T-cell (primary cell): ENCODE measurements at regions not wholly inside any gene's neighbourhood (a gene's known extent, or its start where the extent isn't known, plus 50 kb on each side); places are given as distances from the start of the nearest gene placed in this dataset.
"Not testable (repeated sequence)": the region's sequence is repeated elsewhere in the genome, so short reads cannot be mapped to it uniquely, and the experiment has no call there.

Experiments
- ATAC-seq, 4 experiments: fragments of 200-7000 bp in 3 of 4; fragments of 150-1000 bp in 1 of 4; cut with Tn5 transposase; replicated peaks in 1 of 4; 1 replicate in 3 of 4; 2 replicates in 1 of 4; pipeline ENCODE4 v1.10.0; 2021; ENCODE audit warnings: moderate library complexity in 3 of 4, mild to moderate bottlenecking in 2 of 4, moderate number of reproducible peaks in 1 of 4
- CTCF ChIA-PET, 2 donors: fragments of 300-600 bp; sonication (Branson Sonifier 250); formaldehyde crosslinking; loops; one replicate each; lab custom pipeline; 2022; ENCODE audit warnings: antibody characterized with exemption in 2 of 2; lab: Charles Lee
- POLR2A ChIA-PET, 2 donors: fragments of 300-600 bp; sonication (Branson Sonifier 250); formaldehyde crosslinking; loops; one replicate each; lab custom pipeline; 2022; ENCODE audit warnings: antibody characterized with exemption in 2 of 2; lab: Charles Lee
- DNase-seq, 35 experiments: peaks; one replicate each; pipeline versions ENCODE4 v3.0.0 to v3.0.0-alpha.2; 2013 to 2023
- H3K27ac ChIP-seq: one replicate; pipeline ENCODE4 v1.5.1; 2013; ENCODE audit warnings: low read length
- H3K27me3 ChIP-seq, 2 experiments: replicated peaks in 1 of 2; 1 replicate in 1 of 2; 2 replicates in 1 of 2; pipeline versions ENCODE4 v1.6.1 to v1.7.0; 2013; ENCODE audit warnings: low read length in 1 of 2, mixed read lengths in 1 of 2; ENCODE audit not compliant: control insufficient read depth in 2 of 2, insufficient read depth in 2 of 2; ENCODE audit errors: extremely low read depth in 1 of 2
- H3K36me3 ChIP-seq, 2 donors: 1 replicate in 1 of 2; 2 replicates in 1 of 2; pipeline versions ENCODE4 v1.6.1 to v1.7.0; 2013; ENCODE audit warnings: low read length in 1 of 2; ENCODE audit not compliant: control insufficient read depth in 2 of 2, insufficient read depth in 1 of 2; ENCODE audit errors: extremely low read depth in 1 of 2
- H3K4me1 ChIP-seq, 2 experiments: 1 replicate in 1 of 2; 2 replicates in 1 of 2; pipeline versions ENCODE4 v1.6.1 to v1.7.0; 2013; ENCODE audit warnings: low read length in 2 of 2, mixed read lengths in 1 of 2; ENCODE audit not compliant: insufficient read depth in 2 of 2, control insufficient read depth in 1 of 2; ENCODE audit errors: extremely low read depth in 1 of 2
- H3K4me3 ChIP-seq, 2 donors: 1 replicate in 1 of 2; 2 replicates in 1 of 2; pipeline versions ENCODE4 v1.5.1 to v1.7.0; 2013; ENCODE audit warnings: mild to moderate bottlenecking in 2 of 2, low read length in 1 of 2, moderate library complexity in 1 of 2; ENCODE audit not compliant: control insufficient read depth in 1 of 2; ENCODE audit errors: extremely low read depth in 1 of 2
- H3K9me3 ChIP-seq: 2 replicates; pipeline ENCODE4 v1.7.0; 2013
- H3K27ac Mint-ChIP-seq, 2 donors: one replicate each; pipeline ENCODE4 v1.8.0; 2020 to 2021; ENCODE audit warnings: mild to moderate bottlenecking in 2 of 2, mixed read lengths in 2 of 2
- H3K27me3 Mint-ChIP-seq, 2 donors: one replicate each; pipeline ENCODE4 v1.8.0; 2021 to 2022; ENCODE audit warnings: mixed read lengths in 2 of 2
- H3K36me3 Mint-ChIP-seq: one replicate; pipeline ENCODE4 v1.8.0; 2021; ENCODE audit warnings: mixed read lengths
- H3K4me1 Mint-ChIP-seq, 3 donors: one replicate each; pipeline ENCODE4 v1.8.0; 2020 to 2022; ENCODE audit warnings: mixed read lengths in 3 of 3, mild to moderate bottlenecking in 1 of 3
- H3K4me3 Mint-ChIP-seq, 3 donors: one replicate each; pipeline ENCODE4 v1.8.0; 2020 to 2022; ENCODE audit warnings: mild to moderate bottlenecking in 3 of 3, mixed read lengths in 3 of 3, moderate library complexity in 3 of 3
- H3K9me3 Mint-ChIP-seq, 3 donors: one replicate each; pipeline ENCODE4 v1.8.0; 2020 to 2022; ENCODE audit warnings: mixed read lengths in 3 of 3
- WGBS: methylation state at CpG from one replicate; pipeline ENCODE4 v1.1.5; 2013; ENCODE audit warnings: missing lambda C conversion rate; ENCODE audit not compliant: insufficient coverage; 5-methylcytosine and 5-hydroxymethylcytosine counted together

DNA sequence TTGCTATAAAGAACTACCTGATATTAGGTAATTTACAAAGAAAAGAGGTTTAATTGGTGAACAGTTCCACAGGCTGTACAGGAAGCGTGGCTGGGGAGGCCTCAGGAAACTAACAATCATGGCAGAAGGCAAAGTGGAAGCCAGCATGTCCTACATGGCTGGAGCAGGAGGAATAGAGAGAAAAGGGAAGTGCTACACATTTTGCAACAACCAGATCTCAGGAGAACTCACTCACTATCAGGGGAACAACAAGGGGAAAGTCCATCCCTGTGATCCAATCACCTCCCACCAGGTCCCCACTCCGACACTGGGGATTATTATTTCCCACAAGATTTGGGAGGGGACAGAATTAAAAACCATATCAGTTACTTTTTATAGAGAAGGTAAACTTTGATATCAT lies 273.5 kb upstream of the MMADHC start:
- ChIA-PET POLR2A (interaction anchor here in 1 of 2 donors (0.6 kb wide), 1 partner anchor 27 kb away, joined by 7 read pairs; no protein-coding TSS in a partner anchor), CTCF (no interaction called here)
- H3K36me3 Mint-ChIP-seq: no peaks in the 10 kb centered on the region
- Histone ChIP-seq H3K36me3 (no peaks in the 10 kb centered on the region), H3K4me1 (no peaks in the 10 kb centered on the region), H3K4me3 (no peak overlapping the region), H3K27ac (no peak overlapping the region), H3K27me3 (no peaks in the 10 kb centered on the region), H3K9me3 (no peaks in the 10 kb centered on the region)
- ATAC-seq (no peak), DNase-seq (no peak)
- no peaks in the 10 kb centered on the region for H3K27me3 Mint-ChIP-seq
- no CpG with 5 or more reads among the region's 2 CpGs for WGBS
- H3K4me1 Mint-ChIP-seq: no peaks in the 10 kb centered on the region
- no peak overlapping the region for H3K27ac Mint-ChIP-seq
- peaks cover 3 to 23% (median 12%) of the 10 kb centered on the region in 3 donors for H3K9me3 Mint-ChIP-seq
- H3K4me3 Mint-ChIP-seq: no peak overlapping the region

DNA sequence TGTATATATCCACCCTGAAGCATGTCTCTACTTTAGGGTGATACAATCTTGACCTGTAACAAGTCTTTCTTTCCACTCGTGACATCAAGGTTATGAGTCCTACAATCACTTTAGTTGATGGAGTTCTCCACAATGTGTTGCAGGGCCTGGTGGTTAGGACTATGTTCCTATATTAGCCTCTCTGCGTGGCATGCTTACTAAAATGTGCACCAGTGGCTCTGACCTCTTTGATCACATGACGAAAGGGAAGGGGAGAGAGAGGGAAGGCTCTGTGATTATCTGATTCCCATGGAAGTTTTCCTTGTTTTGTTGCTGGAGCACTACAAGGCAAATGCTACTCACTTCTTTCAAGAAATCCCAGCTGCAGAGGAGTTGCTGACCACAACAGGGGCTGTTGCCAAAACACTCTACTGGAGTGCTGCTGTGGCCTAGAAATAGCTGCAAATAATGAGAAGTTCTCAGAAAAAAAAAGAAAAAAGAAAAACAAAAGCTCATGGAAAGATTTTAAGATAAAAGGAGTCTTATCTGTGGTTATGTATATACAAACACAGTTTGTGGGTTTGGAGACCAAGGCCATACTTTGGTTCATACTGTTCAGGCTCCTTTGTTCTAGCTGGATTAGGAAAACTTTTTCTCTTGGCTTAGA lies 272.8 kb upstream of the MMADHC start:
- no peak for ATAC-seq
- no peak overlapping the region for H3K27ac Mint-ChIP-seq
- H3K27ac ChIP-seq: no peak overlapping the region
- DNase-seq: no peak
- POLR2A ChIA-PET: interaction anchor here in 1 of 2 donors (0.6 kb wide), 1 partner anchor 940 kb away, joined by 3 read pairs; no protein-coding TSS in a partner anchor
- H3K4me1 ChIP-seq: no peaks in the 10 kb centered on the region
- WGBS: 20% methylated on average over 1 of the region's 3 CpGs
- no peak overlapping the region for H3K4me3 ChIP-seq
- H3K9me3 Mint-ChIP-seq: peaks cover 3 to 23% (median 12%) of the 10 kb centered on the region in 3 donors
- no peaks in the 10 kb centered on the region for H3K36me3 Mint-ChIP-seq
- no peaks in the 10 kb centered on the region for H3K9me3 ChIP-seq
- CTCF ChIA-PET: no interaction called here
- H3K27me3 Mint-ChIP-seq: no peaks in the 10 kb centered on the region
- H3K4me3 Mint-ChIP-seq: no peak overlapping the region
- H3K36me3 ChIP-seq: no peaks in the 10 kb centered on the region
- H3K4me1 Mint-ChIP-seq: no peaks in the 10 kb centered on the region
- no peaks in the 10 kb centered on the region for H3K27me3 ChIP-seq

DNA sequence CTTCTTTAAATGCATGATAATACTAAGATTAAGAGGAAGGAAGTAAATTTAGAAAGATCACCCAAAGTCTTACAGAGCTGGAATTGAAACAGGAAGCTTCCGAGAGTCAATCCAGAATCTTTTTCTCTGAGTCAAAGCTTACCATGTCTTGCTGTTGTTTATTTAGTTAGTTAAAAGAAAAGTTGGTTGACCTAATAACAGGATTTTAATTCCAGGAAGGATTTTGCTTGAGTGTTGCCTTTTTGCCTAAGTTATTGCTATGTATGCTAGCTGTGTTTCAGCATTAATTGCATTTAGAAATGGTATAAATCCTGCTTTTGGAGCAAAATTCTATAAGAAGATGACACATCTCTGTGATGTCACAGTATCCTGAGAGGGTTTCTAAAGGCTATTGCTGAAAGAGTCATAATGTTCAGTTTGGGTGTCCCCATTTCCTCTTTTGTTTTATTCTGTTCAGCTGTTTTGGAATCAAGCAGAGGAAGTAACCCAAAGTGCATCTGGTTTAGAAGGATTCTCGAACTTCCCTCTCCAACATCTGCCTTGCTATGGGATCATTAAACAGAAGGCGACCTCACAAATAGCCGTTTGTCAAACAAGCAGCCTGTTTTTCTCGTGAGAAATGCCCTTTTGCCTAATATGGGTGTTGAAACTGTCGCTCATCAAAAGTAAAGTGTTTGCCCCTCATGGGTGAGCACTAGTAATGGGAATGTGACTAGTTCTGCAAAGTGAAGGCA lies 271.5 kb upstream of the MMADHC start:
- ATAC-seq: no peak
- Histone ChIP-seq H3K27me3 (no peaks in the 10 kb centered on the region), H3K27ac (no peak overlapping the region), H3K4me3 (no peak overlapping the region), H3K36me3 (no peaks in the 10 kb centered on the region), H3K9me3 (no peaks in the 10 kb centered on the region), H3K4me1 (no peaks in the 10 kb centered on the region)
- H3K27ac Mint-ChIP-seq: no peak overlapping the region
- no peaks in the 10 kb centered on the region for H3K4me1 Mint-ChIP-seq
- H3K9me3 Mint-ChIP-seq: peaks cover 3 to 18% (median 12%) of the 10 kb centered on the region in 3 donors
- DNase-seq: no peak
- no peaks in the 10 kb centered on the region for H3K36me3 Mint-ChIP-seq
- WGBS: 12% methylated on average over 3 of the region's 6 CpGs
- H3K27me3 Mint-ChIP-seq: no peaks in the 10 kb centered on the region
- ChIA-PET POLR2A (no interaction called here), CTCF (no interaction called here)
- no peak overlapping the region for H3K4me3 Mint-ChIP-seq

DNA sequence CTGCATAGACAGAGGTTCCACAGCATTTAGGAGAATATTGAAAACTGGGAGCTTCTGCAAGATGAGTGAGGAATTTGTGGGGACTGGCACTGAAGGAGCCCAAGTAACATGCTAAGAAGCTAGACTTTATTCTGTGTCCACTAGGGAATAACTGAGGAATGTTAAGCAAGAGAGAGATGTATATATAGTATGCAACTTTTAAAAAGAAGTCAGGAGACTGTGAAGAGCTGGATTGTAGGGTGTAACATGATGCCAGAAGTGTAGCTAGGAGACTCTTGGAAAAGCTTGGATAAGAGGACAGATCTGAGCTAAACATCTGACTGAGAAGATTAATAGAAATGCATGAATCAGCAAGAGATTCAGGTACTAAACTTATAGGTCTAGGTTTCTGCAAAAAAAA lies 270.6 kb upstream of the MMADHC start:
- Histone ChIP-seq H3K36me3 (no peaks in the 10 kb centered on the region), H3K27me3 (no peaks in the 10 kb centered on the region), H3K4me3 (no peak overlapping the region), H3K27ac (no peak overlapping the region), H3K4me1 (no peaks in the 10 kb centered on the region), H3K9me3 (no peaks in the 10 kb centered on the region)
- ATAC-seq: no peak
- ChIA-PET CTCF (interaction anchor here in 1 of 2 donors (0.6 kb wide), 1 partner anchor 22 kb away, joined by 6 read pairs; no protein-coding TSS in a partner anchor), POLR2A (no interaction called here)
- H3K27me3 Mint-ChIP-seq: no peaks in the 10 kb centered on the region
- no peaks in the 10 kb centered on the region for H3K36me3 Mint-ChIP-seq
- no peak overlapping the region for H3K27ac Mint-ChIP-seq
- H3K4me1 Mint-ChIP-seq: no peaks in the 10 kb centered on the region
- peaks cover 3 to 16% (median 10%) of the 10 kb centered on the region in 3 donors for H3K9me3 Mint-ChIP-seq
- no peak for DNase-seq
- H3K4me3 Mint-ChIP-seq: no peak overlapping the region

DNA sequence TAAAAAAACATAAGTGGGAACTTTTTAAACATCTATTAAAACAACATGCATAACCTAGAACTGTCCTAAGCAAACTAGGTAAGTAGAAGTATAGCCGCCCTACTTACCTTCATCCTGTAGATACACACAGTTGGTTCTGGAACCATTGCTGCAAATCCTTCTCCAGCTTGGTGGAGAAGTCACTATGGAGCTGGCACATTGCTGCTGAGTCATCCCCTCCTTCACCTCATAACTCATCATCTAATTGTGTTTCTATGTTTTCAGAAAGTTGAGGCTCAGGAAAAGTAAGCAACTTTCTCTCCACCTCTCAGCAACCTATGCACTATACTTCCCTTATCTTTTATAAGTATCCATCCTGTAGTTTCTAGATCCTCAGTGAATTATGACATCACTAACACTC lies 269.8 kb upstream of the MMADHC start:
- ChIA-PET CTCF (no interaction called here), POLR2A (no interaction called here)
- WGBS: no CpG with 5 or more reads among the region's 1 CpG
- Histone ChIP-seq H3K4me1 (no peaks in the 10 kb centered on the region), H3K4me3 (no peak overlapping the region), H3K27me3 (no peaks in the 10 kb centered on the region), H3K27ac (no peak overlapping the region), H3K9me3 (no peaks in the 10 kb centered on the region), H3K36me3 (no peaks in the 10 kb centered on the region)
- H3K9me3 Mint-ChIP-seq: peaks cover 3 to 12% (median 8%) of the 10 kb centered on the region in 3 donors
- H3K27me3 Mint-ChIP-seq: no peaks in the 10 kb centered on the region
- H3K4me1 Mint-ChIP-seq: no peaks in the 10 kb centered on the region
- no peaks in the 10 kb centered on the region for H3K36me3 Mint-ChIP-seq
- DNase-seq (no peak), ATAC-seq (no peak)
- H3K27ac Mint-ChIP-seq: no peak overlapping the region
- H3K4me3 Mint-ChIP-seq: no peak overlapping the region

DNA sequence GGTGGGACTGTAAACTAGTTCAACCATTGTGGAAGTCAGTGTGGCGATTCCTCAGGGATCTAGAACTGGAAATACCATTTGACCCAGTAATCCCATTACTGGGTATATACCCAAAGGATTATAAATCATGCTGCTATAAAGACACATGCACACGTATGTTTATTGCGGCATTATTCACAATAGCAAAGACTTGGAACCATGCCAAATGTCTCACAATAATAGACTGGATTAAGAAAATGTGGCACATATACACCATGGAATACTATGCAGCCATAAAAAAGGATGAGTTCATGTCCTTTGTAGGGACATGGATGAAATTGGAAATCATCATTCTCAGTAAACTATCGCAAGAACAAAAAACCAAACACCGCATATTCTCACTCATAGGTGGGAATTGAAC lies 268.3 kb upstream of the MMADHC start:
- CTCF ChIA-PET, DNase-seq, H3K27me3 ChIP-seq, H3K27me3 Mint-ChIP-seq, H3K9me3 ChIP-seq, H3K4me3 ChIP-seq, H3K36me3 ChIP-seq, H3K27ac ChIP-seq, H3K36me3 Mint-ChIP-seq, ATAC-seq, H3K4me1 ChIP-seq, H3K9me3 Mint-ChIP-seq, H3K4me3 Mint-ChIP-seq, H3K27ac Mint-ChIP-seq, POLR2A ChIA-PET, H3K4me1 Mint-ChIP-seq: not testable (repeated sequence)
- WGBS: no CpG with 5 or more reads among the region's 5 CpGs
